SH-SY5Y (cell line): ENCODE measurements at regions not wholly inside any gene's neighbourhood (a gene's known extent, or its start where the extent isn't known, plus 50 kb on each side); places are given as distances from the start of the nearest gene placed in this dataset.

ENCODE experiments used
- GATA2 ChIP-seq: IDR thresholded peaks from 2 replicates; pipeline ENCODE4 v1.6.1; 2011; ENCODE audit warnings: mild to moderate bottlenecking, low read depth, low read length
- GATA3 ChIP-seq: IDR thresholded peaks from 2 replicates; pipeline ENCODE4 v1.6.1; 2011; ENCODE audit warnings: low read depth, mild to moderate bottlenecking, low read length, moderate library complexity

- no peak for TF ChIP-seq GATA2
- no peak for TF ChIP-seq GATA3
Observed at GRCh38 chr1:187999973-188000372, 1171.2 kb downstream of the PLA2G4A start.
